H9 (cell line): ENCODE measurements at regions not wholly inside any gene's neighbourhood (a gene's known extent, or its start where the extent isn't known, plus 50 kb on each side); places are given as distances from the start of the nearest gene placed in this dataset.

Experiments
- DNase-seq: peaks from one replicate; pipeline ENCODE4 v3.0.0-alpha.2; 2017
- H2AFZ ChIP-seq: one replicate; pipeline ENCODE4 v1.6.1; 2013; ENCODE audit warnings: mild to moderate bottlenecking, low read length, control low read depth, moderate library complexity
- H2AK5ac ChIP-seq: 2 replicates; pipeline ENCODE4 v1.6.1; 2013; ENCODE audit warnings: low read length, control low read depth, mixed read lengths; ENCODE audit not compliant: insufficient read length
- H2BK120ac ChIP-seq: one replicate; pipeline ENCODE4 v1.6.1; 2013; ENCODE audit warnings: low read depth, mild to moderate bottlenecking, low read length, control low read depth, inconsistent platforms; ENCODE audit not compliant: poor library complexity, severe bottlenecking
- H2BK12ac ChIP-seq: 2 replicates; pipeline ENCODE4 v1.6.1; 2013; ENCODE audit warnings: low read length, control low read depth, mixed read lengths, low read depth; ENCODE audit not compliant: insufficient read length
- H2BK15ac ChIP-seq: 2 replicates; pipeline ENCODE4 v1.6.1; 2013; ENCODE audit warnings: low read depth, low read length, control low read depth
- H2BK20ac ChIP-seq: one replicate; pipeline ENCODE4 v1.6.1; 2013; ENCODE audit warnings: low read depth, mild to moderate bottlenecking, low read length, control low read depth, inconsistent platforms; ENCODE audit not compliant: poor library complexity, severe bottlenecking
- H2BK5ac ChIP-seq: 2 replicates; pipeline ENCODE4 v1.6.1; 2013; ENCODE audit warnings: low read length, control low read depth, mixed read lengths; ENCODE audit not compliant: insufficient read length
- H3K14ac ChIP-seq: 2 replicates; pipeline ENCODE4 v1.6.1; 2013; ENCODE audit warnings: low read length, control low read depth; ENCODE audit not compliant: insufficient read depth
- H3K18ac ChIP-seq: 2 replicates; pipeline ENCODE4 v1.6.1; 2013; ENCODE audit warnings: low read depth, mild to moderate bottlenecking, mixed read lengths, low read length, control low read depth; ENCODE audit not compliant: insufficient read length
- H3K23ac ChIP-seq: 2 replicates; pipeline ENCODE4 v1.6.1; 2013; ENCODE audit warnings: low read length, control low read depth, mixed read lengths, low read depth; ENCODE audit not compliant: insufficient read length
- H3K23me2 ChIP-seq: 2 replicates; pipeline ENCODE4 v1.6.1; 2013; ENCODE audit warnings: low read depth, mild to moderate bottlenecking, mixed read lengths, low read length, control low read depth; ENCODE audit not compliant: insufficient read length, poor library complexity, severe bottlenecking
- H3K27ac ChIP-seq: 2 replicates; pipeline ENCODE4 v1.5.1; 2013; ENCODE audit warnings: low read length, control low read depth, mixed read lengths, low read depth; ENCODE audit not compliant: insufficient read length
- H3K27me3 ChIP-seq: 2 replicates; pipeline ENCODE4 v1.6.1; 2013; ENCODE audit warnings: low read length, control low read depth, inconsistent platforms; ENCODE audit not compliant: insufficient read depth
- H3K4ac ChIP-seq: 2 replicates; pipeline ENCODE4 v1.6.1; 2013; ENCODE audit warnings: low read depth, mild to moderate bottlenecking, control low read depth, inconsistent platforms, low read length, moderate library complexity
- H3K4me1 ChIP-seq: 2 replicates; pipeline ENCODE4 v1.6.1; 2013; ENCODE audit warnings: low read length, control low read depth, inconsistent platforms; ENCODE audit not compliant: insufficient read depth
- H3K4me2 ChIP-seq: 2 replicates; pipeline ENCODE4 v1.6.1; 2013; ENCODE audit warnings: low read length, control low read depth, mixed read lengths; ENCODE audit not compliant: insufficient read length, insufficient read depth
- H3K56ac ChIP-seq: 2 replicates; pipeline ENCODE4 v1.6.1; 2013; ENCODE audit warnings: low read depth, mild to moderate bottlenecking, mixed read lengths, low read length, control low read depth; ENCODE audit not compliant: insufficient read length
- H3K79me1 ChIP-seq: 2 replicates; pipeline ENCODE4 v1.6.1; 2013; ENCODE audit warnings: low read depth, mild to moderate bottlenecking, moderate library complexity, low read length, control low read depth, inconsistent platforms; ENCODE audit not compliant: insufficient read depth, poor library complexity, severe bottlenecking
- H3K79me2 ChIP-seq: 2 replicates; pipeline ENCODE4 v1.6.1; 2013; ENCODE audit warnings: low read length, control low read depth, inconsistent platforms; ENCODE audit not compliant: insufficient read depth
- H3K9ac ChIP-seq: 2 replicates; pipeline ENCODE4 v1.6.1; 2013; ENCODE audit warnings: low read length, control low read depth, mixed read lengths; ENCODE audit not compliant: insufficient read length; ENCODE audit errors: extremely low read depth
- H3K9me3 ChIP-seq: one replicate; pipeline ENCODE4 v1.6.1; 2013; ENCODE audit warnings: low read depth, low read length, inconsistent platforms; ENCODE audit not compliant: control insufficient read depth
- H3T11ph ChIP-seq: one replicate; pipeline ENCODE4 v1.6.1; 2013; ENCODE audit warnings: mild to moderate bottlenecking, low read length, control low read depth, inconsistent platforms
- H4K20me1 ChIP-seq: one replicate; pipeline ENCODE4 v1.6.1; 2013; ENCODE audit not compliant: control insufficient read depth, insufficient read length, insufficient read depth
- H4K5ac ChIP-seq: 2 replicates; pipeline ENCODE4 v1.6.1; 2013; ENCODE audit warnings: low read depth, mild to moderate bottlenecking, mixed read lengths, low read length, control low read depth; ENCODE audit not compliant: insufficient read length
- H4K8ac ChIP-seq: replicated peaks from 2 replicates; pipeline ENCODE4 v1.6.1; 2013; ENCODE audit warnings: low read length, control low read depth, mixed read lengths, low read depth; ENCODE audit not compliant: insufficient read length
- H4K91ac ChIP-seq: 2 replicates; pipeline ENCODE4 v1.6.1; 2013; ENCODE audit warnings: low read depth, mild to moderate bottlenecking, moderate library complexity, mixed read lengths, low read length, control low read depth; ENCODE audit not compliant: insufficient read length
- H3K27ac Mint-ChIP-seq, 3 experiments: 2 replicates in 2 of 3; 3 replicates in 1 of 3; pipeline ENCODE4 v1.8.0; 2020 to 2021; ENCODE audit warnings: mixed read lengths in 3 of 3, mild to moderate bottlenecking in 1 of 3, moderate library complexity in 1 of 3
- H3K27me3 Mint-ChIP-seq: 2 replicates; pipeline ENCODE4 v1.8.0; 2021; ENCODE audit warnings: low read depth, mild to moderate bottlenecking, moderate library complexity, mixed read lengths
- H3K36me3 Mint-ChIP-seq, 3 experiments: 2 replicates in 2 of 3; 3 replicates in 1 of 3; pipeline ENCODE4 v1.8.0; 2020 to 2021; ENCODE audit warnings: low read depth in 3 of 3, mixed read lengths in 3 of 3; ENCODE audit not compliant: insufficient read depth in 1 of 3
- H3K4me1 Mint-ChIP-seq, 2 experiments: 2 replicates each; pipeline ENCODE4 v1.8.0; 2020; ENCODE audit warnings: mixed read lengths in 2 of 2
- H3K4me3 Mint-ChIP-seq, 2 experiments: 2 replicates in 1 of 2; 3 replicates in 1 of 2; pipeline ENCODE4 v1.8.0; 2020 to 2021; ENCODE audit warnings: mild to moderate bottlenecking in 2 of 2, mixed read lengths in 2 of 2, moderate library complexity in 1 of 2
- H3K9me3 Mint-ChIP-seq, 2 experiments: 2 replicates in 1 of 2; 3 replicates in 1 of 2; pipeline ENCODE4 v1.8.0; 2020; ENCODE audit warnings: mild to moderate bottlenecking in 2 of 2, mixed read lengths in 2 of 2, moderate library complexity in 1 of 2
- CTCF ChIP-seq: fragments of 200-600 bp; sonication (generic); conservative IDR thresholded peaks from 3 replicates; pipeline ENCODE4 v1.8.0; 2021; ENCODE audit warnings: antibody characterized with exemption, mild to moderate bottlenecking

- no peak overlapping the region for H3K18ac ChIP-seq
- no peak overlapping the region for H2AFZ ChIP-seq
- no peak for TF ChIP-seq CTCF
- Mint-ChIP-seq H3K27ac (no peak overlapping the region), H3K4me1 (no peaks in the 10 kb centered on the region), H3K9me3 (peaks cover 0 to 2% of the 10 kb centered on the region in 2 experiments; a peak in 1 of 5 replicates), H3K27me3 (no peaks in the 10 kb centered on the region), H3K36me3 (no peaks in the 10 kb centered on the region), H3K4me3 (no peak overlapping the region)
- H2BK12ac ChIP-seq = no peak overlapping the region
- H2BK15ac ChIP-seq = no peak overlapping the region
- no peak overlapping the region for H4K5ac ChIP-seq
- no peak overlapping the region for H3K4me2 ChIP-seq
- H3T11ph ChIP-seq = no peak overlapping the region
- no peaks in the 10 kb centered on the region for H3K79me2 ChIP-seq
- no peak overlapping the region for H4K91ac ChIP-seq
- no peak overlapping the region for H2AK5ac ChIP-seq
- H3K79me1 ChIP-seq = no peaks in the 10 kb centered on the region
- no peak overlapping the region for H2BK120ac ChIP-seq
- no peaks in the 10 kb centered on the region for H3K23me2 ChIP-seq
- no peak overlapping the region for H3K14ac ChIP-seq
- no peak overlapping the region for H4K8ac ChIP-seq
- no peaks in the 10 kb centered on the region for H3K9me3 ChIP-seq
- H3K27ac ChIP-seq = no peak overlapping the region
- no peak overlapping the region for H3K23ac ChIP-seq
- no peak overlapping the region for H2BK20ac ChIP-seq
- no peak for DNase-seq
- no peaks in the 10 kb centered on the region for H4K20me1 ChIP-seq
- H3K4ac ChIP-seq = no peak overlapping the region
- no peaks in the 10 kb centered on the region for H3K27me3 ChIP-seq
- no peaks in the 10 kb centered on the region for H3K4me1 ChIP-seq
- H3K9ac ChIP-seq = no peak overlapping the region
- no peak overlapping the region for H3K56ac ChIP-seq
- H2BK5ac ChIP-seq = no peak overlapping the region
These were observed 81.6 kb upstream of the TMTC2 start for GRCh38 chr12:82605115-82605514.
